ENCODE measurements at regions not wholly inside any gene's neighbourhood (a gene's known extent, or its start where the extent isn't known, plus 50 kb on each side); places are given as distances from the start of the nearest gene placed in this dataset.

DNA sequence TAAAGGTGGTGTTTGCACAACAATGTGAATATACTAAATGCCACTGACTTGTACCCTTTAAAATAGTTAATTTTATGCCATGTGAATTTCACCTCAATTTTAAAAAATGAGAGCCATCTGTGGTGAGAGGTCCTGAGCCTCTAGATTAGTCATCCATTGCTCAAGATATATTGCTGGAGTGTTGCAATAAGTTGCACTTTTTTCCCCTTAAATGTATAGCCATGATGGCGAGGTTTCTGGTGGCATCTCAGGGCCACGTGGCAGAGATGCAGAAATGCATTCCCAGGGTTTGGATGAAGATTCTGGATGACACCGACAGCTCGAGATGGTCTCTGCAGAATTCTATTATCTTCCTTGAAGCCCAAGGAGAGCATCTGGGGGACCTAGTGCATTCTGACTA, 153.7 kb downstream of the AACS start:
- Histone ChIP-seq H3K79me2 (ENCODE audit: insufficient read depth, low read length) (no peaks in the 10 kb centered on the region), H3K4me1 (ENCODE audit: insufficient read depth, low read length, severe bottlenecking) (no peaks in the 10 kb centered on the region), H3K9me3 (ENCODE audit: low read length) (no peaks in the 10 kb centered on the region), H3K27me3 (ENCODE audit: insufficient read depth, low read length) (no peaks in the 10 kb centered on the region), H3K9ac (ENCODE audit: low read length) (no peak overlapping the region), H3K27ac (ENCODE audit: low read depth, low read length, poor library complexity, severe bottlenecking) (no peak overlapping the region), H4K20me1 (ENCODE audit: insufficient read depth, low read length) (no peaks in the 10 kb centered on the region), H3K4me3 (ENCODE audit: low read depth, low read length, poor library complexity, severe bottlenecking) (no peak overlapping the region), H2AFZ (ENCODE audit: low read length) (no peak overlapping the region), H3K9me2 (ENCODE audit: low read depth, low read length) (no peaks in the 10 kb centered on the region), H3F3A (ENCODE audit: insufficient read depth, low read length) (no peaks in the 10 kb centered on the region), H3K4me2 (ENCODE audit: low read length) (no peak overlapping the region), H3K36me3 (ENCODE audit: insufficient read depth, low read length) (no peaks in the 10 kb centered on the region)
- TF ChIP-seq, protein P1, sequence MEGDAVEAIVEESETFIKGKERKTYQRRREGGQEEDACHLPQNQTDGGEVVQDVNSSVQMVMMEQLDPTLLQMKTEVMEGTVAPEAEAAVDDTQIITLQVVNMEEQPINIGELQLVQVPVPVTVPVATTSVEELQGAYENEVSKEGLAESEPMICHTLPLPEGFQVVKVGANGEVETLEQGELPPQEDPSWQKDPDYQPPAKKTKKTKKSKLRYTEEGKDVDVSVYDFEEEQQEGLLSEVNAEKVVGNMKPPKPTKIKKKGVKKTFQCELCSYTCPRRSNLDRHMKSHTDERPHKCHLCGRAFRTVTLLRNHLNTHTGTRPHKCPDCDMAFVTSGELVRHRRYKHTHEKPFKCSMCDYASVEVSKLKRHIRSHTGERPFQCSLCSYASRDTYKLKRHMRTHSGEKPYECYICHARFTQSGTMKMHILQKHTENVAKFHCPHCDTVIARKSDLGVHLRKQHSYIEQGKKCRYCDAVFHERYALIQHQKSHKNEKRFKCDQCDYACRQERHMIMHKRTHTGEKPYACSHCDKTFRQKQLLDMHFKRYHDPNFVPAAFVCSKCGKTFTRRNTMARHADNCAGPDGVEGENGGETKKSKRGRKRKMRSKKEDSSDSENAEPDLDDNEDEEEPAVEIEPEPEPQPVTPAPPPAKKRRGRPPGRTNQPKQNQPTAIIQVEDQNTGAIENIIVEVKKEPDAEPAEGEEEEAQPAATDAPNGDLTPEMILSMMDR (IDR thresholded peaks at IDR 0.05; ENCODE audit: low read length) = no peak
- no peak for TF ChIP-seq EZH2 (IDR thresholded peaks at IDR 0.05; ENCODE audit: borderline replicate concordance, low read length)

DNA sequence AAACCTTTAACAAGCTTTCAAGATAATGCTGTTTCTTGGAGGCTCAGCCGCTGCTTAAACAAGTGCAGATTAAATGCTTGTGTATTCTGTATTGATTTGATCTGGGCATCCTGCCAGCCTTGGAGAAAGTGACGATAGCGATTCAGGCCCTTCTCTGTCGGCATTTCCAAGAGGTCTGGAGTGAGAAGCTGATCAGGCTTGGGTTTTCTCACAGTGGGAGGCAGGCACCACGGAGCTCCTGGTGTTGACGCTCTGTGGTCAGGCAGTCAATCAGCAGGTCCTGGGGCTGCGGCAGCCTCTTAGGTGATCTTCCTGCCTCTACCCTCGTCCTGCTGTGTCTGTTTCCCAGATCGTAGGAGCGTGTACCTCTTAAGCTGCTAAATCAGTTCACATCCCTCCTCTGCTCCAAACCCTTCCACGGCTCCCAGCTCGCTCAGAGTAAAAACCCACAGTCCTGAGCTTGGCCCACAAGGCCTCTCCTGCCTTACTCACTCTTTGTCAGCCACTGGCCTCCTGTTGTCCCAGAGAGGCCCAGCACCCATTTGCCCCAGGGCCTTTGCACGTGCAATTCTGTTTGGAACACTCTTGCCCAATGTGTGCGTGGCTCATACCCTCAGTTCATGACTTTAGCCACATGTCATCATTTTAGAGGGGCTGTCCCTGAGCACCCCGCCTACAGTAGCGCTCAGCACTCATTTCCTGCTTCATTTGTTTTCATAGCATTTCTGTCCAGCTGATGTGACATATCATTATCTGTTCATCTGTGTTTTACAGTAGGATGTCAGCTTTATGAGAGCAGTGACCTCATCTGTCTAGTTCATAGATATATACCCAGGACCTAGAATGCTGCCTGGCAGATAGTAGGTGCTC, 155.4 kb downstream of the AACS start:
- H3K4me3 ChIP-seq (ENCODE audit: low read depth, low read length, poor library complexity, severe bottlenecking) = no peak overlapping the region
- no peaks in the 10 kb centered on the region for H3K4me1 ChIP-seq (ENCODE audit: insufficient read depth, low read length, severe bottlenecking)
- no peaks in the 10 kb centered on the region for H3K9me3 ChIP-seq (ENCODE audit: low read length)
- H3K9ac ChIP-seq (ENCODE audit: low read length) = no peak overlapping the region
- TF ChIP-seq EZH2 (IDR thresholded peaks at IDR 0.05; ENCODE audit: borderline replicate concordance, low read length) = no peak
- TF ChIP-seq, protein P1 (IDR thresholded peaks at IDR 0.05; ENCODE audit: low read length) = no peak
- no peaks in the 10 kb centered on the region for H4K20me1 ChIP-seq (ENCODE audit: insufficient read depth, low read length)
- no peak overlapping the region for H2AFZ ChIP-seq (ENCODE audit: low read length)
- H3K4me2 ChIP-seq (ENCODE audit: low read length) = no peak overlapping the region
- no peaks in the 10 kb centered on the region for H3K9me2 ChIP-seq (ENCODE audit: low read depth, low read length)
- H3K79me2 ChIP-seq (ENCODE audit: insufficient read depth, low read length) = no peaks in the 10 kb centered on the region
- no peaks in the 10 kb centered on the region for H3K27me3 ChIP-seq (ENCODE audit: insufficient read depth, low read length)
- H3F3A ChIP-seq (ENCODE audit: insufficient read depth, low read length) = no peaks in the 10 kb centered on the region
- no peaks in the 10 kb centered on the region for H3K36me3 ChIP-seq (ENCODE audit: insufficient read depth, low read length)
- no peak overlapping the region for H3K27ac ChIP-seq (ENCODE audit: low read depth, low read length, poor library complexity, severe bottlenecking)

DNA sequence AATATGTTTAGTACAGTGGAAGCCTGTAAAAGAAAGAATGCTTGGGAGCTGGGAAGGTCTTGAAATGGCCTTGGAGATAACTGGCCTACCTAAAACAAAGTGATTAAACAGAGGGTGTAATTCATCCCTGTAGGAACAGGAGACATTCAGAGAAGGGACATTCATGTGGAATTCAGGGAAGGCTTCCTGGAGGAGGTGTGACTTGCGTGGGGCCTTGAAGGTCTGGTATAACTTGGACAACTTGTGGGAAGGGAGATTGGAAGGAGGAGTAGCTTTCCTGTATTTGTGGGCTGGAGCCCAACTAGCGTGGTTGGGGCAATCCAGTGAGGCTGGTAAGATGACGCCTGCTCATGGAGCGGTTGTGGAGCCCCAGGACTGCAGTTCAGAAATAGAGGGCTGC, 156.4 kb downstream of the AACS start:
- Histone ChIP-seq H3K36me3 (ENCODE audit: insufficient read depth, low read length) (no peaks in the 10 kb centered on the region), H3K9me3 (ENCODE audit: low read length) (no peaks in the 10 kb centered on the region), H3K9me2 (ENCODE audit: low read depth, low read length) (no peaks in the 10 kb centered on the region), H3K4me1 (ENCODE audit: insufficient read depth, low read length, severe bottlenecking) (no peaks in the 10 kb centered on the region), H3F3A (ENCODE audit: insufficient read depth, low read length) (no peaks in the 10 kb centered on the region), H3K9ac (ENCODE audit: low read length) (no peak overlapping the region), H4K20me1 (ENCODE audit: insufficient read depth, low read length) (no peaks in the 10 kb centered on the region), H3K4me3 (ENCODE audit: low read depth, low read length, poor library complexity, severe bottlenecking) (no peak overlapping the region), H3K79me2 (ENCODE audit: insufficient read depth, low read length) (no peaks in the 10 kb centered on the region), H3K4me2 (ENCODE audit: low read length) (no peak overlapping the region), H2AFZ (ENCODE audit: low read length) (no peak overlapping the region), H3K27me3 (ENCODE audit: insufficient read depth, low read length) (no peaks in the 10 kb centered on the region), H3K27ac (ENCODE audit: low read depth, low read length, poor library complexity, severe bottlenecking) (no peak overlapping the region)
- no peak for TF ChIP-seq EZH2 (IDR thresholded peaks at IDR 0.05; ENCODE audit: borderline replicate concordance, low read length)
- TF ChIP-seq, protein P1 (IDR thresholded peaks at IDR 0.05; ENCODE audit: low read length) = no peak
